ENCODE measurements at regions not wholly inside any gene's neighbourhood (a gene's known extent, or its start where the extent isn't known, plus 50 kb on each side); places are given as distances from the start of the nearest gene placed in this dataset.

DNA sequence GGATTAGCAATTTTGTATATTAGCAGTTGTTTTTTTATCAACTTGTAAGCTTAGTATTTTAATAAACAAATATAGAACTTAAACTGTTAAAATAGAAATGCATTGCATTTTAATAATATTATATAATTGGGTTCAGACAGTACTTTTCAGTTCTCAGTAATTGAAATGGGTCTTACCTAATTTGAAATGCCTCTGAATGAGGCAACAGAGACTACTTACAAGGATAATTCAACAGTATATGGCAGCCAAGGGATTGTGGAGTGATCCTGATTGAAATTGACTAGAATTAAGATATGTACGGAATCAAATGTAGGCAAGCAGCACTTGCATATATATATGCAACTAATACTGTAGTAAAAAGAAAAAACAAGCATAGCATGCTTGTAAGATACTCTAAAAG is 1503.9 kb upstream of the MIR17HG start:
- TF ChIP-seq POLR2A (IDR thresholded peaks at IDR 0.05) (no peak), EP300 (IDR thresholded peaks at IDR 0.05; ENCODE audit: low read depth) (no peak), POLR2AphosphoS5 (IDR thresholded peaks at IDR 0.05) (no peak)
- TF ChIP-seq, protein P1, sequence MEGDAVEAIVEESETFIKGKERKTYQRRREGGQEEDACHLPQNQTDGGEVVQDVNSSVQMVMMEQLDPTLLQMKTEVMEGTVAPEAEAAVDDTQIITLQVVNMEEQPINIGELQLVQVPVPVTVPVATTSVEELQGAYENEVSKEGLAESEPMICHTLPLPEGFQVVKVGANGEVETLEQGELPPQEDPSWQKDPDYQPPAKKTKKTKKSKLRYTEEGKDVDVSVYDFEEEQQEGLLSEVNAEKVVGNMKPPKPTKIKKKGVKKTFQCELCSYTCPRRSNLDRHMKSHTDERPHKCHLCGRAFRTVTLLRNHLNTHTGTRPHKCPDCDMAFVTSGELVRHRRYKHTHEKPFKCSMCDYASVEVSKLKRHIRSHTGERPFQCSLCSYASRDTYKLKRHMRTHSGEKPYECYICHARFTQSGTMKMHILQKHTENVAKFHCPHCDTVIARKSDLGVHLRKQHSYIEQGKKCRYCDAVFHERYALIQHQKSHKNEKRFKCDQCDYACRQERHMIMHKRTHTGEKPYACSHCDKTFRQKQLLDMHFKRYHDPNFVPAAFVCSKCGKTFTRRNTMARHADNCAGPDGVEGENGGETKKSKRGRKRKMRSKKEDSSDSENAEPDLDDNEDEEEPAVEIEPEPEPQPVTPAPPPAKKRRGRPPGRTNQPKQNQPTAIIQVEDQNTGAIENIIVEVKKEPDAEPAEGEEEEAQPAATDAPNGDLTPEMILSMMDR (IDR thresholded peaks at IDR 0.05) = no peak
